GM12864 (cell line): ENCODE measurements at regions not wholly inside any gene's neighbourhood (a gene's known extent, or its start where the extent isn't known, plus 50 kb on each side); places are given as distances from the start of the nearest gene placed in this dataset.

Experiments used
- DNase-seq: peaks from one replicate; pipeline ENCODE4 v3.0.0-alpha.2; 2011; ENCODE audit warnings: low read depth
- H3K4me3 ChIP-seq: 2 replicates; pipeline ENCODE4 v1.5.1; 2011; ENCODE audit warnings: mild to moderate bottlenecking, low read depth, low read length, control low read depth
- TF ChIP-seq, protein P1 (sequence below): IDR thresholded peaks from 2 replicates; pipeline ENCODE4 v1.5.1; 2011; ENCODE audit warnings: low read depth, mild to moderate bottlenecking, moderate library complexity, low read length, control low read depth, inconsistent platforms; ENCODE audit errors: missing control alignments

DNA sequence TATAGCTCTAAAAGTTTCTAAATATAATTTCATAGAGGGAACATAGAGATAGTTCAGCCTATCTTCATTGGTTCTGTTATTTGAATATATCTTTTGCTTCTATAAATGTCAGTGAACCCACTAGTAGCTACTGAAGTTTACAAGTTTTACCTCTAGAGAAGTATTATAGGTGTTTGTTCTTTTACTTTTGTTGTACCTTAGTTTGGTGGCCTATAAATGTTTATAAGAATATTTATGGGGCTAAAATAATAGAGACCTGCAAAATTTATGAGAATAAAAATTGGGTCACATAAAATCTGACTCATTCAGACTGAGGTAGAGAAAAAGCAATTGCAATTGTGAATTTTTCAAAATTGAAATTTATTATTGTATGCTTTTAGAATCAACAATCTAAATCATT, 162.6 kb downstream of the SERPINI1 start:
- no peak for DNase-seq
- H3K4me3 ChIP-seq: no peak overlapping the region
- TF ChIP-seq, protein P1, sequence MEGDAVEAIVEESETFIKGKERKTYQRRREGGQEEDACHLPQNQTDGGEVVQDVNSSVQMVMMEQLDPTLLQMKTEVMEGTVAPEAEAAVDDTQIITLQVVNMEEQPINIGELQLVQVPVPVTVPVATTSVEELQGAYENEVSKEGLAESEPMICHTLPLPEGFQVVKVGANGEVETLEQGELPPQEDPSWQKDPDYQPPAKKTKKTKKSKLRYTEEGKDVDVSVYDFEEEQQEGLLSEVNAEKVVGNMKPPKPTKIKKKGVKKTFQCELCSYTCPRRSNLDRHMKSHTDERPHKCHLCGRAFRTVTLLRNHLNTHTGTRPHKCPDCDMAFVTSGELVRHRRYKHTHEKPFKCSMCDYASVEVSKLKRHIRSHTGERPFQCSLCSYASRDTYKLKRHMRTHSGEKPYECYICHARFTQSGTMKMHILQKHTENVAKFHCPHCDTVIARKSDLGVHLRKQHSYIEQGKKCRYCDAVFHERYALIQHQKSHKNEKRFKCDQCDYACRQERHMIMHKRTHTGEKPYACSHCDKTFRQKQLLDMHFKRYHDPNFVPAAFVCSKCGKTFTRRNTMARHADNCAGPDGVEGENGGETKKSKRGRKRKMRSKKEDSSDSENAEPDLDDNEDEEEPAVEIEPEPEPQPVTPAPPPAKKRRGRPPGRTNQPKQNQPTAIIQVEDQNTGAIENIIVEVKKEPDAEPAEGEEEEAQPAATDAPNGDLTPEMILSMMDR: no peak

DNA sequence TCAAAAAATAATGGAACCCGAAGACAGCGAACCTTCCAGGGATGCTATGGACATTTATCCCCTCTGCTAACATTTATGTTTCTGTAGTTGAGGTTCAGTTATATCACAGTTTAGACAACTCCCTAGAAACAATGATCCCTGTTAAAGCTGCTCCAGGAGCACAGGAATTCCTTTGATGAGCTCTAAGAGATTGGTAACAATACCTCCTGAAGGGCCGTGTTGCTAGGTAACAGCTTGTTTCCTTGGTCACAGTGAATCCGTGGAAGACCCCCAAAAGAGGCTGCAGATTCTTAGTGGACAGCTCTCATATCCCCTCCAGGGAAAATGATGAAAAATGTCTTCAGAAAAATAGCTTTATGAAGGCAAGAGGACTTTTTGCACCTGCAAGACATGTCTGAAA, 160.2 kb downstream of the SERPINI1 start:
- TF ChIP-seq, protein P1: no peak
- no peak overlapping the region for H3K4me3 ChIP-seq
- no peak for DNase-seq

DNA sequence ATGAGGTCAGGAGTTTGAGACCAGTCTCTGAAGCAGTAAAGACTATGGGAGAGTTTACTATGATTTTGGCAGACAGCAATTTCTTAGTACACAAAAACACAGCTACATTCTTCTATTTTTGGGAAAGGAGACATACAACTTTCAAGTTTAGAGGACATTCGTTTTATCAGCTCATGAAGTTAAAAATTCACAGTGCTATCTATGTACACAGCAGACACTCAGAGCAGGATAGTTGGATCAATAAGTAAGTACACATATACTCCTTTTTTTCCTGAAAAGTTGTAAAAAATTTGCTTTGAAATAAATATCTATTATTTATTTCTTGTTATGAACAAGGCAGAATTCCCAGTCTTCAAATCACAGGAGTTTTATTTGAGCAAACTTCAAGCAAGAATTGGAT, 159.7 kb downstream of the SERPINI1 start:
- DNase-seq: no peak
- H3K4me3 ChIP-seq: no peak overlapping the region
- TF ChIP-seq, protein P1: no peak

DNA sequence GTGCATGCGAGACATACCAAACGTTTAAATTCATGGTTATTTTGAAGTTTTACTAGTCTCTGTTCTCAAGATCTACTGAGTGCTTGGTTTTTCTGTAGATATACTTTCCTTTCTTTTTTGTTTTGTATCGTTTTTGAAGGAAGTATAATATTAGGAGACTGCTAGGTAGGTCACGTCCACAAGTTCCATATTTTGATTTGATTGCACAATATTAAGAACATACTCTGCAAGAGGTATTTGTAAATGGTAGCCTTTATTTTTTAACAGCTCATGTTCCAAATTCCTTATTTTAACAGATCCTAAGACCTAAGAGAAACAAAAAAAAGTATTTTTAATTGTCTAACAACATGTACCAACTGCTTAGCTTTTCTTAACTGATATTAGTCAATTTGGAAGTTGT, 156.7 kb downstream of the SERPINI1 start:
- TF ChIP-seq, protein P1: no peak
- no peak for DNase-seq
- H3K4me3 ChIP-seq: no peak overlapping the region

DNA sequence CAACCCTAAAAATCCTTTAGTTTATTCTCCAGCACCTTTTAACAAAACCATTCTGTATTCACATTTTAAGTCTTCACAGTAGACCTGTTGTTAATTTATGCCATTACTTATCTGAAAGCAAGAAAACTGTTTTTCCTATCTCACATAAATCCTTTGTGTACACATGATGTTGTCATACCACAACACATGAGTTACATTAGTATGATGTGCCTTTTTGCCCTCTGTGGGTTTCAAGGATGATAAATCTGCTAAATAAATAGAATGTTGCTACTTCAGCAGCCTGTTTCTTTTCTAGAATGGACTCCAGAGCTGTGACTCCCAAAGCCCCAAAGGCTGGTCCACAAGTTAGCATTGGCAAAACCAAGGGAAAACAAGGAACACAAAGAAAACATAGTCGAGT, 151.6 kb downstream of the SERPINI1 start:
- H3K4me3 ChIP-seq: no peak overlapping the region
- DNase-seq: no peak
- TF ChIP-seq, protein P1: no peak

DNA sequence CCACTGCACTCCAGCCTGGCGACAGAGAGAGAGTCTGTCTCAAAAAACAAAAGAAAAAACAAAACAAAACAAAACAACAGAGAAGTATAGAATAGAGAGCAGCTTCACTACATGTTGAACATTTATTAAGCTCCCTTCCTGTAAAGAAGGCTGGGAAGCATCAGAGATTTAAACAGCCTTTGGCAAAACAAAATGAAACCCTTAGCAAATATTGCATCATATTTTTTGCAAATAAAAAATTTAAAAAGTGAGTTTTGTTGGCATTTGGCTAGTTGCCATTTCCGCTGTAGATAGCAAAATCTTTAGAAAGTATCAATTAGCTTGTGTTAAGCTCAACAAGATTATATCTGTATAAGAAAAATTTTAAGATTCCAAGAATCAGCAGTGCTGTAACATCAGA, 151.2 kb downstream of the SERPINI1 start:
- H3K4me3 ChIP-seq: no peak overlapping the region
- no peak for DNase-seq
- TF ChIP-seq, protein P1: no peak

DNA sequence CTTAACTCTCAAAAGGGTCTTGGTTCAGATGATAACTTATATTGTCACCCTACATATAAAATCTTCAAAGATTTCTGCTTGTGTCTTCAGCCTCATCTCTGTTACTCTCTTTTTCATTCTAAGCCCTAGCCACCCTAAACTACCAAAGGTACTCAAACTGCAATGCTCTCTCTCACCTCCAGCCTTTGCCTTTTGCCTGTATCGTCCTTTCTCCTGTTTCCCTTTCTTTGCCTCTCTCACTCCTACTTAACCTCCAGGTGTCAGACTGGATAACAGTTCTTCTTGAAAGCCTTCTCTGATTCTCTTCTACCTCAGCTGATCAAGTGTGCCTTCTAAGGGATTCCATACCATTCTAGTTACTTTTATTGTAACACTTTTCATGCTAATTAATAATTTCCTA, 149.8 kb downstream of the SERPINI1 start:
- no peak overlapping the region for H3K4me3 ChIP-seq
- TF ChIP-seq, protein P1: no peak
- DNase-seq: no peak
